ENCODE measurements at regions not wholly inside any gene's neighbourhood (a gene's known extent, or its start where the extent isn't known, plus 50 kb on each side); places are given as distances from the start of the nearest gene placed in this dataset.

DNA sequence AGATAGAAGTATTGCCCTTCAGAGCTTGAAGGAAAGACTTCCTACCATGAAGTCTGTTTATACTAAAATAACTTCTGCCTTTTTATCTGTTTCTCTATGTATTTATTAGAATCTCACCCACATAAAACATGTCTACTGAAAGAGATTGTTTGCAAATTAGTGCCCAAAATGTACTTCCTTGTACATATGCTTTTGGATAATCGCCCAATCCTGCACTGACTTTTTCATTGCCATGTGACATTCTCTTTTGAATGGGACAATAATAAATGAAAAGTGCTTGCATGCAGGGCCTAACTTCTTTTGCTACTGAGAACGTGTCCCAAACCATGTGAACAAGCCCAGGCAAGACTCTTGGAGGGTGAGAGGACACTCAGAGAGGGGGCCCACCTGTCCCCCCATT, 711.6 kb upstream of the ADAMTS5 start:
- Histone ChIP-seq H3K27me3 (ENCODE audit: insufficient read depth, low read depth, severe bottlenecking) (peaks cover 61% of the 10 kb centered on the region), H3K36me3 (no peaks in the 10 kb centered on the region), H3K27ac (no peak overlapping the region), H3K4me3 (ENCODE audit: low read depth, low read length) (no peak overlapping the region), H3K9me3 (ENCODE audit: severe bottlenecking) (no peaks in the 10 kb centered on the region)
- no peak for DNase-seq
- TF ChIP-seq, protein P1, sequence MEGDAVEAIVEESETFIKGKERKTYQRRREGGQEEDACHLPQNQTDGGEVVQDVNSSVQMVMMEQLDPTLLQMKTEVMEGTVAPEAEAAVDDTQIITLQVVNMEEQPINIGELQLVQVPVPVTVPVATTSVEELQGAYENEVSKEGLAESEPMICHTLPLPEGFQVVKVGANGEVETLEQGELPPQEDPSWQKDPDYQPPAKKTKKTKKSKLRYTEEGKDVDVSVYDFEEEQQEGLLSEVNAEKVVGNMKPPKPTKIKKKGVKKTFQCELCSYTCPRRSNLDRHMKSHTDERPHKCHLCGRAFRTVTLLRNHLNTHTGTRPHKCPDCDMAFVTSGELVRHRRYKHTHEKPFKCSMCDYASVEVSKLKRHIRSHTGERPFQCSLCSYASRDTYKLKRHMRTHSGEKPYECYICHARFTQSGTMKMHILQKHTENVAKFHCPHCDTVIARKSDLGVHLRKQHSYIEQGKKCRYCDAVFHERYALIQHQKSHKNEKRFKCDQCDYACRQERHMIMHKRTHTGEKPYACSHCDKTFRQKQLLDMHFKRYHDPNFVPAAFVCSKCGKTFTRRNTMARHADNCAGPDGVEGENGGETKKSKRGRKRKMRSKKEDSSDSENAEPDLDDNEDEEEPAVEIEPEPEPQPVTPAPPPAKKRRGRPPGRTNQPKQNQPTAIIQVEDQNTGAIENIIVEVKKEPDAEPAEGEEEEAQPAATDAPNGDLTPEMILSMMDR (IDR thresholded peaks at IDR 0.05; ENCODE audit: low read depth, low read length), result no peak

DNA sequence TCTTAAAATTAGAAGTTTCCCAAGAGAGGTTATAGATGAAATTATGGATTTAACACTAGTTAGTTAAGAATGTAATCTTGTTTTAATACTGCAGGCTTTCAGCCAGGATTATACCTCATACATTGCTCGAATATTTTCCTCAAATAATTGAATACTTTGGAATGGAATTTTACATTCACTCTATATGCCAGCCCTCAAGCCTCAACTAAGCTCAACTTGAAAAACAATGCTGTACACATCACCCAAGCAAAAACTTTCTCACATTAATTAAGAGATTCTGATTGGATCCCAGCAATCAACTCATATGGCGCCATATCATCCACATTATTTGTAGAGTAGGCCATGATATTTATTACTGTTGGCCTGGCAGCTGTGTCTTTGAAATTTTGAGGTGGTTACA, 710.7 kb upstream of the ADAMTS5 start:
- no peaks in the 10 kb centered on the region for H3K36me3 ChIP-seq
- DNase-seq, result no peak
- H3K27ac ChIP-seq, result no peak overlapping the region
- no peak overlapping the region for H3K4me3 ChIP-seq (ENCODE audit: low read depth, low read length)
- TF ChIP-seq, protein P1 (IDR thresholded peaks at IDR 0.05; ENCODE audit: low read depth, low read length), result no peak
- no peaks in the 10 kb centered on the region for H3K9me3 ChIP-seq (ENCODE audit: severe bottlenecking)
- peaks cover 58% of the 10 kb centered on the region for H3K27me3 ChIP-seq (ENCODE audit: insufficient read depth, low read depth, severe bottlenecking)

DNA sequence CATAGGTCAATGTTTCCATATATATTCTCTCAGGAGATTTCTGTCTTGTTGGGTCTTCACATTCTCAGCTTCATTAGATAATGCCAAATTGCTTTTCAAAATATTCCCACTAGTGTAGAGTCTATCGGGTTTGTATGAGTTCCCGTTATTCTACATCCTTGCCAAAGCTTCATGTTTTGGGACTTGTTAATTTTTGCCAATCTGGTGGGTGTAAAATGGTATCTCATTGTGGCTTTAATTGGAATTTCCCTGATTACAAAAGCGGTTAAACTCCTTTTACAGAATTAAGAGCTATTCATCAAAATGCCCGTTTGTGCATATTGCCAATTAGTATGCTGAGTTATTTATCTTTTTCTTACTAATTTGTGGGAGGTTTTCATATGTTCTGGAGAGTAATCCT, 708.4 kb upstream of the ADAMTS5 start:
- H3K36me3 ChIP-seq, result no peaks in the 10 kb centered on the region
- H3K27ac ChIP-seq, result no peak overlapping the region
- H3K27me3 ChIP-seq (ENCODE audit: insufficient read depth, low read depth, severe bottlenecking), result peaks cover 73% of the 10 kb centered on the region
- DNase-seq, result no peak
- no peaks in the 10 kb centered on the region for H3K9me3 ChIP-seq (ENCODE audit: severe bottlenecking)
- no peak overlapping the region for H3K4me3 ChIP-seq (ENCODE audit: low read depth, low read length)
- TF ChIP-seq, protein P1 (IDR thresholded peaks at IDR 0.05; ENCODE audit: low read depth, low read length), result no peak

DNA sequence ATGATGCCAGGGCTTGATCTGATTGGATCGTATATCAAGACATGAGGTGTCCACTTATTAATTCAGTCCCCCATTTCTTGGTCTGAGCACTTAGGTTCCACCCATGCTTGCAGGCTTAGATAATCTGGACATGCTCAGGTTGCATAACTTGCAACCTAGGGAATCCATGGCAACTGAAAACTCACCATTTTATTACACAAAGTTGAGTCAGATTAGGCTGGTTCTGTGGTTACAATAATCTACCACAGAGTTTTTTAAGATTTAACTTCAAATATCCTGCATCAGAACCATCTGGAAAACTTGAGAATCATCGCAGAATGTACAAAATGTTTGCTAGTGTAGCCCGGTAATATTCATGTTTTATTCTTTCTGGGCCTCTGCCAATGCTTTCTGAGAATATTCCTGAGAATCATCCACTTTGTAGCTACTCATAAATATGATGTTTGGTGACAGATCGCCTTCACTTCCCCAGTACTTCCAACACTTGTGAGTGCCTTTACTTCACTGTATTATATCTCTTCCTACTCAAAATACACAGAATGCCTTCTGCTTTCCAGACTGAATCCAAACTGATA, 707.2 kb upstream of the ADAMTS5 start:
- Histone ChIP-seq H3K4me3 (ENCODE audit: low read depth, low read length) (no peak overlapping the region), H3K27ac (no peak overlapping the region), H3K36me3 (no peaks in the 10 kb centered on the region), H3K9me3 (ENCODE audit: severe bottlenecking) (no peaks in the 10 kb centered on the region), H3K27me3 (ENCODE audit: insufficient read depth, low read depth, severe bottlenecking) (peaks cover 84% of the 10 kb centered on the region)
- DNase-seq, result no peak
- TF ChIP-seq, protein P1 (IDR thresholded peaks at IDR 0.05; ENCODE audit: low read depth, low read length), result no peak

DNA sequence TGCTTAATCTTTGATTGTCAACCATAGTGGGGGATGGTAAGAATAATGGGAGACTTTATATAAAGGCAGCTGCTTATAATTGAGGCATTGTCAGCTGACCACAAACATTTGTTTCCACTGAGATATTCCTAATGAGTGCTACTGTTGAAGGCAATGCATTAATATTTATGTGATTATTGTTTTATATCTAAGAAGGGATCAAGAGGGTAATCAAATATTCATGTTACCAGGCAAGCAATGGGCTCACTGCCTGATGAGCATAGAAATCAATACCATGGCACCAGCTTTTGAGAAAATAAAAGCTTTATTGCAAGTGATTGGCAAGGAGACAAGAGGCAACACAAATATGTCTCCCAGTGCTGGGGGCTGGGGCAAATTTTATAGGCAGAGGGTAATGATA, 706.7 kb upstream of the ADAMTS5 start:
- TF ChIP-seq, protein P1 (IDR thresholded peaks at IDR 0.05; ENCODE audit: low read depth, low read length), result no peak
- Histone ChIP-seq H3K9me3 (ENCODE audit: severe bottlenecking) (no peaks in the 10 kb centered on the region), H3K27ac (no peak overlapping the region), H3K27me3 (ENCODE audit: insufficient read depth, low read depth, severe bottlenecking) (peaks cover 86% of the 10 kb centered on the region), H3K4me3 (ENCODE audit: low read depth, low read length) (no peak overlapping the region), H3K36me3 (no peaks in the 10 kb centered on the region)
- DNase-seq, result no peak

DNA sequence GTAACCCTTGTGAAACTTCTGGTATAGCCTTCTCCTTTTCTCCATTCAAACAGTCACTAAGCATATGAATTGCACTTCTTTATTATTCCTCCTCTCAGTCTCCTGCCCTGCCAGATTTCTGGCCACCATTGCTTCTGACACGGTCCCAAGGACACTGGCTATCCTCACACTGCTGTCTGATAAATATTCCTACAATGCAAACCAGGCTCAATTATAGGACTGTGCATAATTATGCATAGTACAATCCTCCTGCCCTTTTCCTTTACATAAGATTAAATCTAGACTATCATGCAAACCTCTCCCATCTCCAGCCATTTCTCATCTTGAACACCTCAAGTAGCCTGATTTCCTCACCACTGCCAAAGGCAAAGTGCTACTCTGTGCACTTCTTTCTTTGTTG, 704.3 kb upstream of the ADAMTS5 start:
- no peaks in the 10 kb centered on the region for H3K36me3 ChIP-seq
- no peak overlapping the region for H3K27ac ChIP-seq
- H3K4me3 ChIP-seq (ENCODE audit: low read depth, low read length), result no peak overlapping the region
- no peak for DNase-seq
- peaks cover 85% of the 10 kb centered on the region for H3K27me3 ChIP-seq (ENCODE audit: insufficient read depth, low read depth, severe bottlenecking)
- TF ChIP-seq, protein P1 (IDR thresholded peaks at IDR 0.05; ENCODE audit: low read depth, low read length), result no peak
- no peaks in the 10 kb centered on the region for H3K9me3 ChIP-seq (ENCODE audit: severe bottlenecking)
